Endodermal cell (in vitro differentiated cells): ENCODE measurements at regions not wholly inside any gene's neighbourhood (a gene's known extent, or its start where the extent isn't known, plus 50 kb on each side); places are given as distances from the start of the nearest gene placed in this dataset.

Experiments
- DNase-seq: peaks from one replicate; pipeline ENCODE4 v3.0.0-alpha.2; 2017
- H3K27ac ChIP-seq: 2 replicates; pipeline ENCODE4 v1.5.1; 2013; ENCODE audit warnings: mild to moderate bottlenecking, low read depth, low read length, moderate library complexity
- H3K27me3 ChIP-seq: 2 replicates; pipeline ENCODE4 v1.6.1; 2013; ENCODE audit warnings: mild to moderate bottlenecking, low read length, moderate library complexity; ENCODE audit not compliant: insufficient read depth, control insufficient read depth, poor library complexity, severe bottlenecking
- H3K36me3 ChIP-seq: 2 replicates; pipeline ENCODE4 v1.7.0; 2013; ENCODE audit warnings: mild to moderate bottlenecking, low read length, moderate library complexity; ENCODE audit not compliant: control insufficient read depth, insufficient read depth
- H3K4me1 ChIP-seq: one replicate; pipeline ENCODE4 v1.7.0; 2013; ENCODE audit warnings: low read length; ENCODE audit not compliant: control insufficient read depth, insufficient read depth
- H3K4me3 ChIP-seq: 2 replicates; pipeline ENCODE4 v1.5.1; 2013; ENCODE audit warnings: mild to moderate bottlenecking, low read length, moderate library complexity
- H3K9ac ChIP-seq: 2 replicates; pipeline ENCODE4 v1.6.1; 2013; ENCODE audit warnings: mild to moderate bottlenecking, low read length, moderate library complexity; ENCODE audit not compliant: poor library complexity, severe bottlenecking; ENCODE audit errors: extremely low read depth
- H3K9me3 ChIP-seq: 2 replicates; pipeline ENCODE4 v1.6.1; 2013; ENCODE audit warnings: mild to moderate bottlenecking, low read length, moderate library complexity; ENCODE audit not compliant: control insufficient read depth
- H3K27ac Mint-ChIP-seq: 2 replicates; pipeline ENCODE4 v1.8.0; 2020; ENCODE audit warnings: mixed read lengths
- H3K27me3 Mint-ChIP-seq: 2 replicates; pipeline ENCODE4 v1.8.0; 2021; ENCODE audit warnings: mild to moderate bottlenecking, mixed read lengths; ENCODE audit not compliant: insufficient read depth
- H3K36me3 Mint-ChIP-seq: 2 replicates; pipeline ENCODE4 v1.8.0; 2020; ENCODE audit warnings: low read depth, mixed read lengths
- H3K4me1 Mint-ChIP-seq: 2 replicates; pipeline ENCODE4 v1.8.0; 2020; ENCODE audit warnings: mixed read lengths
- H3K4me3 Mint-ChIP-seq: 2 replicates; pipeline ENCODE4 v1.8.0; 2020; ENCODE audit warnings: mild to moderate bottlenecking, moderate library complexity, mixed read lengths
- H3K9me3 Mint-ChIP-seq: 2 replicates; pipeline ENCODE4 v1.8.0; 2020; ENCODE audit warnings: mild to moderate bottlenecking, mixed read lengths
- CTCF ChIP-seq: fragments of 200-600 bp; sonication (generic); conservative IDR thresholded peaks from 2 replicates; pipeline ENCODE4 v1.5.0; 2021; ENCODE audit warnings: antibody characterized with exemption, mild to moderate bottlenecking
- WGBS, 2 experiments: methylation state at CpG; one replicate each; pipeline versions ENCODE4 v1.1.5 to v1.1.7; 2013; ENCODE audit warnings: missing lambda C conversion rate in 2 of 2, mixed read lengths in 1 of 2; ENCODE audit not compliant: insufficient coverage in 1 of 2, insufficient read length in 1 of 2; 5-methylcytosine and 5-hydroxymethylcytosine counted together

GRCh38 chr22:49522582-49523373, 304.9 kb downstream of the BRD1 start:
- no peak overlapping the region for H3K4me3 Mint-ChIP-seq
- Histone ChIP-seq H3K27ac (no peak overlapping the region), H3K4me3 (no peak overlapping the region), H3K9ac (no peak overlapping the region), H3K27me3 (no peaks in the 10 kb centered on the region), H3K36me3 (no peaks in the 10 kb centered on the region), H3K4me1 (no peaks in the 10 kb centered on the region), H3K9me3 (no peaks in the 10 kb centered on the region)
- no peaks in the 10 kb centered on the region for H3K36me3 Mint-ChIP-seq
- DNase-seq, result no peak
- peaks cover 8% of the 10 kb centered on the region for H3K4me1 Mint-ChIP-seq
- TF ChIP-seq CTCF, result no peak
- H3K27me3 Mint-ChIP-seq, result no peaks in the 10 kb centered on the region
- H3K9me3 Mint-ChIP-seq, result peaks cover 7% of the 10 kb centered on the region
- WGBS, 2 experiments, result 95 to 96% methylated on average over 7 to 10 of the region's 10 CpGs
- no peak overlapping the region for H3K27ac Mint-ChIP-seq

- H3K4me1 Mint-ChIP-seq, result peaks cover 8% of the 10 kb centered on the region
- no peak overlapping the region for H3K27ac ChIP-seq
- H3K4me3 ChIP-seq, result no peak overlapping the region
- H3K36me3 ChIP-seq, result no peaks in the 10 kb centered on the region
- no peaks in the 10 kb centered on the region for H3K9me3 ChIP-seq
- H3K27ac Mint-ChIP-seq, result no peak overlapping the region
- H3K4me1 ChIP-seq, result no peaks in the 10 kb centered on the region
- no peaks in the 10 kb centered on the region for H3K27me3 ChIP-seq
- H3K9me3 Mint-ChIP-seq, result peaks cover 7% of the 10 kb centered on the region
- no peak overlapping the region for H3K4me3 Mint-ChIP-seq
- DNase-seq, result no peak
- no peak overlapping the region for H3K9ac ChIP-seq
- WGBS, 2 experiments, result 83% methylated on average over 6 of the region's 6 CpGs; no CpG with 5 or more reads in 1 of the 2 experiments
- no peaks in the 10 kb centered on the region for H3K36me3 Mint-ChIP-seq
- no peaks in the 10 kb centered on the region for H3K27me3 Mint-ChIP-seq
- no peak for TF ChIP-seq CTCF
These were observed 305.9 kb downstream of the BRD1 start for GRCh38 chr22:49521787-49522224.

- no peaks in the 10 kb centered on the region for H3K9me3 ChIP-seq
- H3K27me3 ChIP-seq, result no peaks in the 10 kb centered on the region
- TF ChIP-seq CTCF, result no peak
- peaks cover 8% of the 10 kb centered on the region for H3K4me1 Mint-ChIP-seq
- no peak for DNase-seq
- H3K4me3 ChIP-seq, result no peak overlapping the region
- no peak overlapping the region for H3K27ac ChIP-seq
- no peaks in the 10 kb centered on the region for H3K4me1 ChIP-seq
- H3K36me3 ChIP-seq, result no peaks in the 10 kb centered on the region
- H3K27ac Mint-ChIP-seq, result no peak overlapping the region
- H3K27me3 Mint-ChIP-seq, result no peaks in the 10 kb centered on the region
- H3K4me3 Mint-ChIP-seq, result no peak overlapping the region
- 78 to 88% methylated on average over 16 to 18 of the region's 18 CpGs for WGBS, 2 experiments
- peaks cover 7% of the 10 kb centered on the region for H3K9me3 Mint-ChIP-seq
- H3K9ac ChIP-seq, result no peak overlapping the region
- H3K36me3 Mint-ChIP-seq, result no peaks in the 10 kb centered on the region
These were observed 308.4 kb downstream of the BRD1 start for GRCh38 chr22:49519117-49519737.
